ENCODE measurements at regions not wholly inside any gene's neighbourhood (a gene's known extent, or its start where the extent isn't known, plus 50 kb on each side); places are given as distances from the start of the nearest gene placed in this dataset.

DNA sequence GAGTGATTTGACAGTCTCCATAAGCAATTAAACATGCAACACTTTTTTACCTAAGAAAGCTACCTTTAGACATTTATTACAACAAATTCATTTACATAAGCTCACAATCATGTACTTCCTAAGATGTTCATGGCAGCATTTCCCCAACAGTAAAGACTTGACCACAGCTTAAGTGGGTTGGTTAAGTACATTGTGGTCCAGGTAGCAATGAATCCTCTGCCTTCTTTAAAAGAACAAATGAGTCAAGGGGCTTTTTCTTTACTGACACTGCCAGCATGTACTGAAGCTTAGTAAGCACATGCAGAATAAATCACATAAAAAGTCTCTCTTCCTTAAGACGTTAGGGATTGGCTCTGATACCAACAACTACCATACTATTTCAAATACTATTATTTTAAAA, 183.7 kb upstream of the USP9Y start:
- H3K4me3 Mint-ChIP-seq (ENCODE audit: unreplicated experiment) = no peak overlapping the region
- H3K4me1 Mint-ChIP-seq (ENCODE audit: low read depth, unreplicated experiment) = no peaks in the 10 kb centered on the region
- H3K9me3 Mint-ChIP-seq (ENCODE audit: unreplicated experiment) = no peaks in the 10 kb centered on the region
- DNase-seq = no peak
- TF ChIP-seq, protein P1, sequence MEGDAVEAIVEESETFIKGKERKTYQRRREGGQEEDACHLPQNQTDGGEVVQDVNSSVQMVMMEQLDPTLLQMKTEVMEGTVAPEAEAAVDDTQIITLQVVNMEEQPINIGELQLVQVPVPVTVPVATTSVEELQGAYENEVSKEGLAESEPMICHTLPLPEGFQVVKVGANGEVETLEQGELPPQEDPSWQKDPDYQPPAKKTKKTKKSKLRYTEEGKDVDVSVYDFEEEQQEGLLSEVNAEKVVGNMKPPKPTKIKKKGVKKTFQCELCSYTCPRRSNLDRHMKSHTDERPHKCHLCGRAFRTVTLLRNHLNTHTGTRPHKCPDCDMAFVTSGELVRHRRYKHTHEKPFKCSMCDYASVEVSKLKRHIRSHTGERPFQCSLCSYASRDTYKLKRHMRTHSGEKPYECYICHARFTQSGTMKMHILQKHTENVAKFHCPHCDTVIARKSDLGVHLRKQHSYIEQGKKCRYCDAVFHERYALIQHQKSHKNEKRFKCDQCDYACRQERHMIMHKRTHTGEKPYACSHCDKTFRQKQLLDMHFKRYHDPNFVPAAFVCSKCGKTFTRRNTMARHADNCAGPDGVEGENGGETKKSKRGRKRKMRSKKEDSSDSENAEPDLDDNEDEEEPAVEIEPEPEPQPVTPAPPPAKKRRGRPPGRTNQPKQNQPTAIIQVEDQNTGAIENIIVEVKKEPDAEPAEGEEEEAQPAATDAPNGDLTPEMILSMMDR (IDR thresholded peaks at IDR 0.05; ENCODE audit: partially characterized antibody, unreplicated experiment) = no peak
- H3K27ac Mint-ChIP-seq (ENCODE audit: unreplicated experiment) = no peak overlapping the region
- H3K27me3 Mint-ChIP-seq (ENCODE audit: unreplicated experiment) = peaks cover 2% of the 10 kb centered on the region
- H3K36me3 Mint-ChIP-seq (ENCODE audit: unreplicated experiment) = no peaks in the 10 kb centered on the region

DNA sequence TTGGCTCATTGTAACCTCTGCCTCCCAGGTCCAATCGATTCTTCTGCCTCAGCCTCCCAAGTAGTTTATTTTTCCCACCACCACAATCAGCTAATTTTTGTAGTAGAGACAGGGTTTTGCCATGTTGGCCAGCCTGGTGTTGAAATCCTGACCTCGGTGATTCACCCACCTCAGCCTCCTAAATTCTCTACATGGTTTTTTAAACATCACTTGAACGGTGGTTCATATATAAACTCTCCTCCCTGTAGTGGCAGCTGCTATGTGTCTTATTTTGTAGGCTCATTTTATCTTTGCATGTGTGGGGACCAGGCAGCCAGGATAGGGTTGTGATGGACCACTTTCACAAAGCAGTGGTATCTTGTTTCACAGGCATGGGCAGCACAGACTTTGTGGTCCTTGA, 175.8 kb upstream of the USP9Y start:
- Mint-ChIP-seq H3K27ac (ENCODE audit: unreplicated experiment) (no peak overlapping the region), H3K4me1 (ENCODE audit: low read depth, unreplicated experiment) (peaks cover 5% of the 10 kb centered on the region), H3K36me3 (ENCODE audit: unreplicated experiment) (no peaks in the 10 kb centered on the region), H3K4me3 (ENCODE audit: unreplicated experiment) (no peak overlapping the region), H3K27me3 (ENCODE audit: unreplicated experiment) (peaks cover 3% of the 10 kb centered on the region), H3K9me3 (ENCODE audit: unreplicated experiment) (peaks cover 2% of the 10 kb centered on the region)
- DNase-seq = no peak
- TF ChIP-seq, protein P1 (IDR thresholded peaks at IDR 0.05; ENCODE audit: partially characterized antibody, unreplicated experiment) = no peak

DNA sequence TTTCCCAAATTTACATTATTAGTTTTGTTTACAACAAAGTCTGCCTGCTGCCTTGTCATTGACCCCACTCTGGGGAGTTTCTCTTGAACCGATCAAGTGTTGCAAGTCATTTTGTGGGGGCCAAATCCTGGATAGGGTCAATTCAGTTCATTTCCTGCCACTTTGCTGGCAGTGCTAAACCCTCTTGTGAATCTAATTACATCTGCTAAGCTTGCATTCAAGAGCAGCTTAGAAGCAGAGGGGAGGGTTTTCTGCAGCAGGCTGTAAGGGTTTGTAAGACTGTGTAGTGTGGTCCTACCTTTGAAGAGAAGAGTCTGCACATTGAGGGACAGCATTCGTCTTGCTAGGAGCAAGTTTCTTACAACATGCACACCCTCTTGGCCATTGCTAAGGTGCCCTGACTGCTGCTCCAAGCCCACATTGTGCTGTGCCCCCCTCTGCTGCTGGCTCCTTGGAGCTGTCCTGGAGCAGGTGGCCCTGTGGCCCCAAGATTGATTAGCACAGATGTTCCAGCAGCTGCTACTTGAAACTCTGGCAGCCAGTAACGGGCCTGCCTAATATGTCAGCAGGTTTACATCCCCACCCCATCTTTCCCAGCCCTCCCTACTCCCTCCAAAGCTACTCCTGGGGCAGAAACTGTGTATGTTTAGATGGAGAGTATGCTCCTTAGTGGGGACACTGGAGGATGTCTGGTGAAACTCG, 174.5 kb upstream of the USP9Y start:
- DNase-seq = no peak
- Mint-ChIP-seq H3K27ac (ENCODE audit: unreplicated experiment) (no peak overlapping the region), H3K36me3 (ENCODE audit: unreplicated experiment) (no peaks in the 10 kb centered on the region), H3K4me1 (ENCODE audit: low read depth, unreplicated experiment) (peaks cover 5% of the 10 kb centered on the region), H3K4me3 (ENCODE audit: unreplicated experiment) (no peak overlapping the region), H3K9me3 (ENCODE audit: unreplicated experiment) (peaks cover 2% of the 10 kb centered on the region), H3K27me3 (ENCODE audit: unreplicated experiment) (peaks cover 3% of the 10 kb centered on the region)
- TF ChIP-seq, protein P1 (IDR thresholded peaks at IDR 0.05; ENCODE audit: partially characterized antibody, unreplicated experiment) = no peak

DNA sequence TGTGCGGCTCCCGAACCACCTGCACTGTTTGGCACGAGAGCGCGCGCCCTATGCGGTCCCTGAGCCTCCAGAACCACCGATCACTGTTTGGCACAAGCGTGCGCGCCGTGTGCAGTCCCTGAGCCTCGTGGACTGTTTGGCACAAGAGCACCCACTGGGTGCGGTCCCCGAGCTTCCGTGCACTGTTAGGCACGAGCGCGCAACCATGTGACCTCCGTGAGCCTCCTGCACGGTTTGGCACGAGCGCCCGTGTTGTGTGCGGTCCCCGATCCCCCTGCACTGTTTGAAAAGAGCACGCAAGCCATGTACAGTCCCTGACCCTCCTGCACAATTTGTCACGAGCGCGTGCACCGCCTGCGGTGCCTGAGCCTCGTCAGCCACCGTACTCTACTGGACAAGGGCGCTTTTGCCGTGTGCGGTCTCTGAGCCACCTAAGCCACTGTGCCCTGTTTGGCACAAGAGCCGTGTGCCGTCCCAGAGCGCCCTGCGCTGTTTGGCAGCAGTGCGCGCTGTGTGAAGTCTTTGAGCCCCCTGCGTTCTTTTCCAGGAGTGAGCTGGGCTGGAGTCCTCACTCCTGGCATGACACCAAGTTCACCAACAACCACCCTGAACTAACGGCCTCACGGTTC, 163.7 kb upstream of the USP9Y start:
- no peak for DNase-seq
- H3K9me3 Mint-ChIP-seq (ENCODE audit: unreplicated experiment) = peaks cover 1% of the 10 kb centered on the region
- no peak overlapping the region for H3K4me3 Mint-ChIP-seq (ENCODE audit: unreplicated experiment)
- TF ChIP-seq, protein P1 (IDR thresholded peaks at IDR 0.05; ENCODE audit: partially characterized antibody, unreplicated experiment) = no peak
- H3K4me1 Mint-ChIP-seq (ENCODE audit: low read depth, unreplicated experiment) = no peaks in the 10 kb centered on the region
- no peaks in the 10 kb centered on the region for H3K36me3 Mint-ChIP-seq (ENCODE audit: unreplicated experiment)
- H3K27me3 Mint-ChIP-seq (ENCODE audit: unreplicated experiment) = no peaks in the 10 kb centered on the region
- H3K27ac Mint-ChIP-seq (ENCODE audit: unreplicated experiment) = no peak overlapping the region

DNA sequence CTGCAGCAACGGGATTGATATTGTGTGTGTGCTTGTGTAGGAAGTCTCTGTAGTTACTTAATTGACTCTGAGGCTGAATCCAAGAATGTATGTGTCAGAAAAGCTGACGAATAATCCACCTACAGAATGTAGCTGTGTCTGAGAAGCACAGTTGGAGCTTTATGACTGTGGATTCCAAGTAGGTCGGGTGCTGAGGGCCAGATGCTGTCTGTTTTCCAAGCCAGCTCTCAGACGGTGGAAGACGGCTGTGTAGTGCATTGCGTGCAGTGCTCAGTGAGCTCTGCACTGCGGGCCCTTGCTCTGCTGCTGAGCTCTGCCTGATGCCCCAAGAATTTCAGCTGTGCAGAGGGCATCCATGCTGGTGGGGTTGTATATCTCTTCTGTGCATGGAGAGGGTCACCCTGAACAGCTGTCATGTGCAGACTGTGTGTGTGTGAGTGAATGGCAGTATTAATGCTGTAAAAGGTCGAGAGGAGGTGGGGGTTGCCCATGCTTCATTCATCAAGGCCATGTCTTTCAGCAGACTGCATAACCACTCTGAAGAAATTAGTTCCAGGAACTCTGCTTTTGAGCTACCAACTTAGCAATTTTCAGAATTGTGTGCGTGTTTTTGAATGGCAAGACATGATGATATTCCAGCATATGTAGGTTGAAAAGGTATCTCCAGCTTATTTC, 154.1 kb upstream of the USP9Y start:
- Mint-ChIP-seq H3K27me3 (ENCODE audit: unreplicated experiment) (peaks cover 4% of the 10 kb centered on the region), H3K4me1 (ENCODE audit: low read depth, unreplicated experiment) (no peaks in the 10 kb centered on the region), H3K27ac (ENCODE audit: unreplicated experiment) (no peak overlapping the region), H3K36me3 (ENCODE audit: unreplicated experiment) (no peaks in the 10 kb centered on the region), H3K4me3 (ENCODE audit: unreplicated experiment) (no peak overlapping the region), H3K9me3 (ENCODE audit: unreplicated experiment) (peaks cover 2% of the 10 kb centered on the region)
- no peak for DNase-seq
- TF ChIP-seq, protein P1 (IDR thresholded peaks at IDR 0.05; ENCODE audit: partially characterized antibody, unreplicated experiment) = no peak

Measured in glutamatergic neuron (in vitro differentiated cells).